ENCODE measurements at regions not wholly inside any gene's neighbourhood (a gene's known extent, or its start where the extent isn't known, plus 50 kb on each side); places are given as distances from the start of the nearest gene placed in this dataset.

- TF ChIP-seq GATA3 (IDR thresholded peaks at IDR 0.05; ENCODE audit: low read depth, low read length) (no peak), GATA2 (IDR thresholded peaks at IDR 0.05; ENCODE audit: low read depth, low read length) (no peak)
Measured at GRCh38 chr16:17850581-17851250, 380.0 kb upstream of the XYLT1 start.
